Body of pancreas (tissue), 4 donors: ENCODE measurements at regions not wholly inside any gene's neighbourhood (a gene's known extent, or its start where the extent isn't known, plus 50 kb on each side); places are given as distances from the start of the nearest gene placed in this dataset.

Experiments used
- ATAC-seq: fragments of 150-250 bp; one replicate; pipeline ENCODE4 v1.9.1; 2016
- DNase-seq, 4 donors: peaks; one replicate each; pipeline ENCODE4 v3.0.0-alpha.2; 2019
- H3K27ac ChIP-seq, 4 donors: fragments of 200-600 bp; sonication (generic); 1 replicate in 3 of 4; 2 replicates in 1 of 4; pipeline versions ENCODE4 v1.5.1 to v1.6.1; 2016 to 2019; ENCODE audit warnings: mild to moderate bottlenecking in 1 of 4, mixed read lengths in 1 of 4, moderate library complexity in 1 of 4
- H3K27me3 ChIP-seq, 2 donors: fragments of 200-600 bp; sonication (generic); one replicate each; pipeline ENCODE4 v1.6.0; 2016; ENCODE audit warnings: mild to moderate bottlenecking in 1 of 2
- H3K36me3 ChIP-seq, 2 donors: fragments of 200-600 bp; sonication (generic); replicated peaks in 1 of 2; 2 replicates each; pipeline ENCODE4 v1.5.1; 2016; ENCODE audit warnings: low read depth in 2 of 2; ENCODE audit not compliant: insufficient read depth in 1 of 2
- H3K4me1 ChIP-seq: fragments of 200-600 bp; sonication (generic); one replicate; pipeline ENCODE4 v1.6.0; 2016
- H3K4me3 ChIP-seq, 2 donors: fragments of 200-600 bp; sonication (generic); 1 replicate in 1 of 2; 2 replicates in 1 of 2; pipeline ENCODE4 v1.5.1; 2016 to 2019
- H3K9me3 ChIP-seq, 3 donors: fragments of 200-600 bp; sonication (generic); 1 replicate in 2 of 3; 2 replicates in 1 of 3; pipeline ENCODE4 v1.5.1; 2016
- POLR2A ChIP-seq, 3 donors: fragments of 450-650 bp; IDR thresholded peaks; one replicate each; pipeline ENCODE4 v1.6.1; 2016; ENCODE audit warnings: antibody characterized with exemption in 3 of 3, mild to moderate bottlenecking in 2 of 3
- WGBS, 2 donors: methylation state at CpG; one replicate each; pipeline ENCODE4 v1.1.5; 2017; 5-methylcytosine and 5-hydroxymethylcytosine counted together
- intact Hi-C: fragments of 100-400 bp; cut with DNase I; formaldehyde crosslinking; loops from one replicate; pipeline ENCODE4 v1.15.1; 2023
- TF ChIP-seq, protein P1 (sequence below), 7 experiments: fragments of 450-650 bp in 4 of 7; fragments of 200-600 bp in 3 of 7; sonication (generic) in 3 of 7; IDR thresholded peaks; one replicate each; pipeline ENCODE4 v1.5.1; 2016 to 2019; ENCODE audit warnings: antibody characterized with exemption in 7 of 7

DNA sequence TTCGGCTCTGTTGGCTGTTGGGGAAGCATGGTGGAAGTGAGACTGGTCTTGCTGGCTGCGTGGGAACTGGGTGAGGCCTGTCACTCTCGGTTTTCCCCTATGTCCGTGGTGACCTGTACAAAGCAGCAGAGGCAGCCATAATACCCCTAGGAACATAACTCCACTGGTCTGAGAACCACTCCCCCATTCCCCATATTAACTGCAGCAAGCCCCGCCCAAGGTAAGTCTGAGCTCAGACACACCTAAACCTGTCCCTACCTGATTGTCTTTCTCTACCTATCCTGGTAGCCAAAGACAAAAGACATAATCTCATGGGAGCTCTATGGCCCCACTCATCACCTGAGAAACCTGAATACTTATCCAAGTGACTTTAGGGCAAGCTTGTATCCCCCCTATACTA, 156.3 kb upstream of the PHACTR1 start:
- H3K36me3 ChIP-seq = no peaks in the 10 kb centered on the region
- no peaks in the 10 kb centered on the region for H3K4me1 ChIP-seq
- WGBS, 2 donors = 80 to 81% methylated on average over 5 of the region's 5 CpGs
- DNase-seq (no peak), ATAC-seq (no peak)
- H3K9me3 ChIP-seq = no peaks in the 10 kb centered on the region
- H3K27me3 ChIP-seq = no peaks in the 10 kb centered on the region
- H3K27ac ChIP-seq = no peak overlapping the region
- no peak for TF ChIP-seq POLR2A (IDR thresholded peaks at IDR 0.05)
- TF ChIP-seq, protein P1, sequence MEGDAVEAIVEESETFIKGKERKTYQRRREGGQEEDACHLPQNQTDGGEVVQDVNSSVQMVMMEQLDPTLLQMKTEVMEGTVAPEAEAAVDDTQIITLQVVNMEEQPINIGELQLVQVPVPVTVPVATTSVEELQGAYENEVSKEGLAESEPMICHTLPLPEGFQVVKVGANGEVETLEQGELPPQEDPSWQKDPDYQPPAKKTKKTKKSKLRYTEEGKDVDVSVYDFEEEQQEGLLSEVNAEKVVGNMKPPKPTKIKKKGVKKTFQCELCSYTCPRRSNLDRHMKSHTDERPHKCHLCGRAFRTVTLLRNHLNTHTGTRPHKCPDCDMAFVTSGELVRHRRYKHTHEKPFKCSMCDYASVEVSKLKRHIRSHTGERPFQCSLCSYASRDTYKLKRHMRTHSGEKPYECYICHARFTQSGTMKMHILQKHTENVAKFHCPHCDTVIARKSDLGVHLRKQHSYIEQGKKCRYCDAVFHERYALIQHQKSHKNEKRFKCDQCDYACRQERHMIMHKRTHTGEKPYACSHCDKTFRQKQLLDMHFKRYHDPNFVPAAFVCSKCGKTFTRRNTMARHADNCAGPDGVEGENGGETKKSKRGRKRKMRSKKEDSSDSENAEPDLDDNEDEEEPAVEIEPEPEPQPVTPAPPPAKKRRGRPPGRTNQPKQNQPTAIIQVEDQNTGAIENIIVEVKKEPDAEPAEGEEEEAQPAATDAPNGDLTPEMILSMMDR (IDR thresholded peaks at IDR 0.05) = no peak
- no peak overlapping the region for H3K4me3 ChIP-seq
- intact Hi-C loops = no loop called here

DNA sequence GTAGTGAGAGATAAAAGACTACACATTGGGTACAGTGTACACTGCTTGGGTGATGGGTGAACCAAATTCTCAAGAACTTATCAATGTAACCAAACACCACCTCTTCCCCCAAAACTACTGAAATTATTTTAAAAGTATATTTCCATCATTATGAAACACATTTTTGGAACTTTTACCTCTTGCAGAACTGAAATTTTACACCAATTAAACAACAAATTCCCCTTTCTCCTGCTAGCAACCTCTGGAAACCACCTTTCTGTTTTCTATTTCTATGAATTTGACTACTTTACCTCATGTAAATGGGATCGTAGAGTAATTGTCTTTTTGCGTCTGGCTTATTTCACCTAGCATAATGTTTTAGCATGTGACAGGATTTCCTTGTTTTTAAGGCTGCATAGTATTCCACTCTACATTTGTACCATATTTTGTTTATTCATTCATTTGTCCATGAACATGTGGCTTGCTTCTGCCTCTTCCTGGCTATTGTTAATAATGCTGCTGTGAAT, 149.9 kb upstream of the PHACTR1 start:
- no peak for TF ChIP-seq POLR2A (IDR thresholded peaks at IDR 0.05)
- TF ChIP-seq, protein P1 (IDR thresholded peaks at IDR 0.05) = no peak
- Histone ChIP-seq H3K36me3 (no peaks in the 10 kb centered on the region), H3K27me3 (no peaks in the 10 kb centered on the region), H3K4me1 (peaks cover 12% of the 10 kb centered on the region), H3K9me3 (no peaks in the 10 kb centered on the region), H3K27ac (no peak overlapping the region), H3K4me3 (no peak overlapping the region)
- DNase-seq = no peak
- no peak for ATAC-seq
- 93 to 98% methylated on average over 2 of the region's 2 CpGs for whole genome bisulfite sequencing, 2 donors
- intact Hi-C loops = no loop called here

DNA sequence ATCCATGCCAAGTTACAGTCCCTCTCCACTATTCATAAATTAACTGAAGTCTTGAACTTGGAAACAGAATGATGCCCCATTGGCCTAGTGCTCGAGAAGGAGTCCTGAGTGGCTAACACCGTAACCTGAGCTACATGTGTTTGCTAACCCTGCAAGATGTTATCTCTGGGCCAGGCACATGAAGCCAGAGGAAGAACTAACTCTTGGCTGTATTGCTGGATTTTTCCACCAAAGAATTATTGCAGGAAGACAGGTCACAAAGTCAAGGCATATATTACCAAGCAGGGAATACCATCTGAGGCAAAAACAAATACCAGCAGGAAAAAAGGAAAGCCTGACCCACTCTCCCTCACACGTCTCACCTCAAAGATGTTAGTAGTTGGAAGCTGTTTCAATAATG, 148.9 kb upstream of the PHACTR1 start:
- intact Hi-C loops = no loop called here
- H3K9me3 ChIP-seq = no peaks in the 10 kb centered on the region
- no peak overlapping the region for H3K27ac ChIP-seq
- no peaks in the 10 kb centered on the region for H3K36me3 ChIP-seq
- no peak for DNase-seq
- TF ChIP-seq, protein P1 (IDR thresholded peaks at IDR 0.05) = no peak
- no peak for TF ChIP-seq POLR2A (IDR thresholded peaks at IDR 0.05)
- H3K4me1 ChIP-seq = peaks cover 12% of the 10 kb centered on the region
- no peaks in the 10 kb centered on the region for H3K27me3 ChIP-seq
- ATAC-seq = no peak
- H3K4me3 ChIP-seq = no peak overlapping the region
- WGBS, 2 donors = 72 to 75% methylated on average over 3 of the region's 3 CpGs

DNA sequence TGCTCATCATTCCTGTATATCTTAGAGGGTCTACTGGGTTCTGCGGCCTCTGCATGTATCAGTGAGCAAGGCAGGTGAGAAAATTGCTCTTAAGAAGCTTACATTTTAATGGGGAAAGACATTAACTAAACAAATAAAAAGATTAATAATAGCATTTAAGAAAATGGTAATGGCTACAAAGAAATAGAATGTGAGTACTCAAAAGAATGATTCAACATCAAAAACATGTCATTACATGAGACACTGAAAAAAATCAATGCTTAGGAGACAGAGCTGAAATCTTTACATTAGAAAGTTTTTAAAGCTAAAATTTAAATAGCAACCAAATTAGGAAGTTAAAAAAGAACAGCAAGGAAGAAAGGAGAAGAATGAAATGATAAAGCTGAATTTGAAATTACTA, 146.9 kb upstream of the PHACTR1 start:
- no peak for ATAC-seq

More for the DNA sequence above, 146.9 kb upstream of the PHACTR1 start:
- Histone ChIP-seq H3K4me3 (no peak overlapping the region), H3K4me1 (peaks cover 12% of the 10 kb centered on the region), H3K27me3 (no peaks in the 10 kb centered on the region), H3K36me3 (no peaks in the 10 kb centered on the region), H3K9me3 (no peaks in the 10 kb centered on the region), H3K27ac (peak overlapping the region in 1 of 4 donors; percentile 58)
- WGBS, 2 donors = 85 to 97% methylated on average over 1 of the region's 1 CpG
- no peak for DNase-seq
- TF ChIP-seq, protein P1 (IDR thresholded peaks at IDR 0.05) = no peak
- TF ChIP-seq POLR2A (IDR thresholded peaks at IDR 0.05) = no peak
- intact Hi-C loops = no loop called here
